PC-3 (cell line): ENCODE measurements at regions not wholly inside any gene's neighbourhood (a gene's known extent, or its start where the extent isn't known, plus 50 kb on each side); places are given as distances from the start of the nearest gene placed in this dataset.

ENCODE experiments used
- CTCF ChIP-seq: fragments of 300-600 bp; sonication (generic); conservative IDR thresholded peaks from 2 replicates; pipeline ENCODE4 v1.5.1; 2017; ENCODE audit warnings: antibody characterized with exemption, low read depth, mild to moderate bottlenecking, low read length
- EZH2 ChIP-seq: fragments of 300-600 bp; sonication (generic); IDR thresholded peaks from one replicate; pipeline ENCODE4 v1.6.1; 2017; ENCODE audit warnings: antibody characterized with exemption, mild to moderate bottlenecking, low read length; ENCODE audit not compliant: unreplicated experiment
- EZH2phosphoT487 ChIP-seq: fragments of 300-600 bp; sonication (generic); IDR thresholded peaks from 2 replicates; pipeline ENCODE4 v1.6.1; 2018; ENCODE audit warnings: mild to moderate bottlenecking, antibody characterized with exemption, low read length, borderline replicate concordance

DNA sequence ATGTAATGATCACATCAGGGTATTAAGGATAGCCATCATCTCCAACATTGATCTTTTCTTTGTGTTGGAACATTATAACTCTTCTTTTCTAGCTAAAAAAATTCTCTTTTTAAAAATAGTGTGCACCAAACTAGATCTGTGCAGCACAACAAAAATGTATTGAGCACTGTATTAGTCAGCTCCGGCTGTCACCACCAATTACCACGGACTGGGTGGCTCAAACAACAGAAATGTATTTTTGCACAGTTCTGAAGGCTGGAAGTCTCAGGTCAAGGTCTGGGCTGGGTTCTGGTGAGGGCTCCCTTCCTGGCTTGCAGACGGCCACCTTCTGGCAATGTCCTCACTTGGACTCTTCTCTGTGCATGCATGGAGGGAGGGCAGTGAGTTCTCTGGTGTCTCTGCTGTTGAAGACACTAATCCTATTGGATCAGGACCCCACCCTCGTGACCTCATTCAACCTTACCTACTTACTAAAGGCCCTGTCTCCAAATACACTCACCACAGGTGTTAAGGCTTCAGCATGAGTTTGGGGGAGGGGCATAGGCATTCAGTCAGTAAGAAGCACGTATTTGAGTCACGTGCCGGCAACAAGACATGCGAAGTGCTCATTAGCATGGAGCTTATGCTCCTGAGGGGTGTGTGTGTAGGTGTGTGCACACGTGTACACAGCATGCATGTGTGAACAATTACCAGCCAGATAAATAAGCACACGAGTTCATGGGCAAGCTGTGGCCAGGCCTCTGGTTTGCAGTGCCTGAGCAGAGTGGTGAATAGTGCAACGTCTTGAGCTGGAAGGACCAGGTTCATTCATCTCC is 89.4 kb upstream of the SH3PXD2B start:
- TF ChIP-seq CTCF (no peak), EZH2 (no peak), EZH2phosphoT487 (no peak)
